Thymus (tissue), 11 donors: ENCODE measurements at regions not wholly inside any gene's neighbourhood (a gene's known extent, or its start where the extent isn't known, plus 50 kb on each side); places are given as distances from the start of the nearest gene placed in this dataset.
"Not testable (repeated sequence)": the region's sequence is repeated elsewhere in the genome, so short reads cannot be mapped to it uniquely, and the experiment has no call there.

ENCODE experiments used
- DNase-seq, 9 donors: peaks; one replicate each; pipeline ENCODE4 v3.0.0-alpha.2; 2013; ENCODE audit warnings: low spot score in 9 of 9, low read depth in 6 of 9, missing footprints in 1 of 9
- H3K27ac ChIP-seq, 2 donors: one replicate each; pipeline ENCODE4 v1.5.1; 2013; ENCODE audit warnings: control low read depth in 1 of 2, low read depth in 1 of 2, low read length in 1 of 2, mild to moderate bottlenecking in 1 of 2, moderate library complexity in 1 of 2
- H3K27me3 ChIP-seq, 2 donors: one replicate each; pipeline ENCODE4 v1.5.1; 2013; ENCODE audit warnings: low read length in 1 of 2; ENCODE audit not compliant: control insufficient read depth in 2 of 2, insufficient read depth in 1 of 2
- H3K36me3 ChIP-seq, 2 donors: one replicate each; pipeline ENCODE4 v1.5.1; 2013; ENCODE audit warnings: low read length in 1 of 2, mild to moderate bottlenecking in 1 of 2, moderate library complexity in 1 of 2; ENCODE audit not compliant: control insufficient read depth in 2 of 2, insufficient read depth in 2 of 2
- H3K4me1 ChIP-seq, 2 donors: one replicate each; pipeline ENCODE4 v1.5.1; 2013; ENCODE audit warnings: low read length in 2 of 2; ENCODE audit not compliant: control insufficient read depth in 2 of 2, insufficient read depth in 2 of 2
- H3K4me3 ChIP-seq, 2 donors: one replicate each; pipeline ENCODE4 v1.5.1; 2013; ENCODE audit warnings: low read length in 2 of 2, control low read depth in 1 of 2, mild to moderate bottlenecking in 1 of 2
- H3K9me3 ChIP-seq, 2 donors: one replicate each; pipeline ENCODE4 v1.5.1; 2013; ENCODE audit warnings: low read length in 1 of 2, mild to moderate bottlenecking in 1 of 2; ENCODE audit not compliant: control insufficient read depth in 2 of 2, insufficient read depth in 1 of 2
- WGBS: extraction: QIAGEN DNeasy Blood & Tissue Kit; methylation state at CpG from one replicate; pipeline ENCODE4 v1.1.7; 2013; 5-methylcytosine and 5-hydroxymethylcytosine counted together
- donor health status: healthy.

GRCh38 chr10:125243532-125244253 is 83.3 kb upstream of the CTBP2 start:
- DNase-seq = no peak
- 95% methylated on average over 3 of the region's 3 CpGs for WGBS
- H3K9me3 ChIP-seq = no peaks in the 10 kb centered on the region

GRCh38 chr10:125238682-125239081 is 78.3 kb upstream of the CTBP2 start:
- DNase-seq = no peak
- Histone ChIP-seq H3K27me3 (no peaks in the 10 kb centered on the region), H3K27ac (no peak overlapping the region), H3K9me3 (no peaks in the 10 kb centered on the region), H3K4me1 (no peaks in the 10 kb centered on the region), H3K36me3 (no peaks in the 10 kb centered on the region), H3K4me3 (no peak overlapping the region)
- 94% methylated on average over 1 of the region's 1 CpG for WGBS

More at GRCh38 chr10:125243532-125244253, 83.3 kb upstream of the CTBP2 start:
- Histone ChIP-seq H3K4me3 (no peak overlapping the region), H3K36me3 (no peaks in the 10 kb centered on the region), H3K27ac (no peak overlapping the region), H3K27me3 (no peaks in the 10 kb centered on the region), H3K4me1 (no peaks in the 10 kb centered on the region)

- H3K4me1 ChIP-seq = no peaks in the 10 kb centered on the region
- no peak overlapping the region for H3K27ac ChIP-seq
- H3K9me3 ChIP-seq = no peaks in the 10 kb centered on the region
- WGBS = 99% methylated on average over 1 of the region's 1 CpG
- no peak for DNase-seq
- H3K4me3 ChIP-seq = no peak overlapping the region
- peaks cover 0 to 2% of the 10 kb centered on the region in 2 donors for H3K27me3 ChIP-seq
- no peaks in the 10 kb centered on the region for H3K36me3 ChIP-seq
These were observed 75.7 kb upstream of the CTBP2 start for GRCh38 chr10:125236091-125236490.

GRCh38 chr10:125235093-125236069 is 75.0 kb upstream of the CTBP2 start:
- H3K9me3 ChIP-seq = no peaks in the 10 kb centered on the region
- H3K27ac ChIP-seq = no peak overlapping the region
- H3K4me1 ChIP-seq = no peaks in the 10 kb centered on the region
- H3K27me3 ChIP-seq = peaks cover 0 to 2% of the 10 kb centered on the region in 2 donors
- H3K4me3 ChIP-seq = no peak overlapping the region
- WGBS = 78% methylated on average over 6 of the region's 6 CpGs
- no peaks in the 10 kb centered on the region for H3K36me3 ChIP-seq
- no peak for DNase-seq

- not testable (repeated sequence) for H3K4me3 ChIP-seq, H3K27ac ChIP-seq, H3K4me1 ChIP-seq, H3K27me3 ChIP-seq, H3K9me3 ChIP-seq, DNase-seq, H3K36me3 ChIP-seq
- 89% methylated on average over 4 of the region's 4 CpGs for WGBS
These were observed 74.2 kb upstream of the CTBP2 start for GRCh38 chr10:125234576-125234975.

- H3K4me1 ChIP-seq = no peaks in the 10 kb centered on the region
- no peaks in the 10 kb centered on the region for H3K36me3 ChIP-seq
- no peak overlapping the region for H3K27ac ChIP-seq
- H3K4me3 ChIP-seq = no peak overlapping the region
- WGBS = 92% methylated on average over 4 of the region's 4 CpGs
- no peaks in the 10 kb centered on the region for H3K9me3 ChIP-seq
- no peak for DNase-seq
- H3K27me3 ChIP-seq = peaks cover 0 to 2% of the 10 kb centered on the region in 2 donors
These were observed 73.4 kb upstream of the CTBP2 start for GRCh38 chr10:125233726-125234125.

GRCh38 chr10:125232841-125233240 is 72.5 kb upstream of the CTBP2 start:
- Histone ChIP-seq H3K4me1 (no peaks in the 10 kb centered on the region), H3K9me3 (no peaks in the 10 kb centered on the region), H3K4me3 (no peak overlapping the region), H3K27me3 (peaks cover 0 to 2% of the 10 kb centered on the region in 2 donors), H3K27ac (no peak overlapping the region), H3K36me3 (no peaks in the 10 kb centered on the region)
- no peak for DNase-seq
- WGBS = 94% methylated on average over 5 of the region's 5 CpGs

GRCh38 chr10:125231813-125232475 is 71.6 kb upstream of the CTBP2 start:
- Histone ChIP-seq H3K4me1 (no peaks in the 10 kb centered on the region), H3K27me3 (peaks cover 0 to 2% of the 10 kb centered on the region in 2 donors), H3K4me3 (no peak overlapping the region), H3K36me3 (no peaks in the 10 kb centered on the region), H3K27ac (no peak overlapping the region), H3K9me3 (peaks cover 0 to 4% of the 10 kb centered on the region in 2 donors)
- no peak for DNase-seq
- 90% methylated on average over 9 of the region's 9 CpGs for WGBS
